ENCODE measurements at regions not wholly inside any gene's neighbourhood (a gene's known extent, or its start where the extent isn't known, plus 50 kb on each side); places are given as distances from the start of the nearest gene placed in this dataset.

- no peak for DNase-seq
Measured at GRCh38 chr9:119441832-119442231, 72.6 kb upstream of the BRINP1 start.

GRCh38 chr9:119441338-119441737 is 72.1 kb upstream of the BRINP1 start:
- DNase-seq: no peak

- DNase-seq: no peak
Measured at GRCh38 chr9:119436261-119436660, 67.0 kb upstream of the BRINP1 start.

GRCh38 chr9:119435076-119435475 is 65.8 kb upstream of the BRINP1 start:
- no peak for DNase-seq

GRCh38 chr9:119432428-119432827 is 63.2 kb upstream of the BRINP1 start:
- DNase-seq: no peak

- DNase-seq: no peak
Measured at GRCh38 chr9:119429302-119429701, 60.1 kb upstream of the BRINP1 start.

- DNase-seq: no peak
Measured at GRCh38 chr9:119420231-119420630, 51.0 kb upstream of the BRINP1 start.

Data from activated CD8-positive, alpha-beta memory T cell treated with anti-CD3 and anti-CD28 coated beads, Interleukin-2, amount 50 U/mL, for 48 hours (primary cell).